ENCODE measurements at regions not wholly inside any gene's neighbourhood (a gene's known extent, or its start where the extent isn't known, plus 50 kb on each side); places are given as distances from the start of the nearest gene placed in this dataset.

DNA sequence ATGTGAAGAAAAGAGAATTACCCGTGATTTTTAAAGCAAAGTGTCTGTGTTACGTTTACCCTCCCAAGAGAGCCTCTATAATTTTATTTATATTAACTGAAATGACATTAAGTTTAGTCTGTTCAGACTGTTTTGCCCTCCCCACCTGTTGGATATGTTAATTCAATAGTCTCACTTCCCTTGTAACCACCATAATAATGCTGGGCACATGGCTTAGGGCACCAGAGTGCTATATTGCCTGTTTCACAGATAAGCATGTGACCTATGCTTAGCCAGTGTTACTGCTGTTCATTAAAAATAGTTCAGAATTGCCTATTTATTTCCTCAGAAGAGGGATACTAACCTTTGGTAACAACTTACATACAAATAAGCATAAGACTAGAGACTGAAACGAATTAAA lies 446.2 kb downstream of the FAT4 start:
- no peak overlapping the region for H3K27ac ChIP-seq
- TF ChIP-seq, protein P1, sequence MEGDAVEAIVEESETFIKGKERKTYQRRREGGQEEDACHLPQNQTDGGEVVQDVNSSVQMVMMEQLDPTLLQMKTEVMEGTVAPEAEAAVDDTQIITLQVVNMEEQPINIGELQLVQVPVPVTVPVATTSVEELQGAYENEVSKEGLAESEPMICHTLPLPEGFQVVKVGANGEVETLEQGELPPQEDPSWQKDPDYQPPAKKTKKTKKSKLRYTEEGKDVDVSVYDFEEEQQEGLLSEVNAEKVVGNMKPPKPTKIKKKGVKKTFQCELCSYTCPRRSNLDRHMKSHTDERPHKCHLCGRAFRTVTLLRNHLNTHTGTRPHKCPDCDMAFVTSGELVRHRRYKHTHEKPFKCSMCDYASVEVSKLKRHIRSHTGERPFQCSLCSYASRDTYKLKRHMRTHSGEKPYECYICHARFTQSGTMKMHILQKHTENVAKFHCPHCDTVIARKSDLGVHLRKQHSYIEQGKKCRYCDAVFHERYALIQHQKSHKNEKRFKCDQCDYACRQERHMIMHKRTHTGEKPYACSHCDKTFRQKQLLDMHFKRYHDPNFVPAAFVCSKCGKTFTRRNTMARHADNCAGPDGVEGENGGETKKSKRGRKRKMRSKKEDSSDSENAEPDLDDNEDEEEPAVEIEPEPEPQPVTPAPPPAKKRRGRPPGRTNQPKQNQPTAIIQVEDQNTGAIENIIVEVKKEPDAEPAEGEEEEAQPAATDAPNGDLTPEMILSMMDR (IDR thresholded peaks at IDR 0.05), result no peak
- no peak for TF ChIP-seq ZFX (IDR thresholded peaks at IDR 0.05; ENCODE audit: borderline replicate concordance)

DNA sequence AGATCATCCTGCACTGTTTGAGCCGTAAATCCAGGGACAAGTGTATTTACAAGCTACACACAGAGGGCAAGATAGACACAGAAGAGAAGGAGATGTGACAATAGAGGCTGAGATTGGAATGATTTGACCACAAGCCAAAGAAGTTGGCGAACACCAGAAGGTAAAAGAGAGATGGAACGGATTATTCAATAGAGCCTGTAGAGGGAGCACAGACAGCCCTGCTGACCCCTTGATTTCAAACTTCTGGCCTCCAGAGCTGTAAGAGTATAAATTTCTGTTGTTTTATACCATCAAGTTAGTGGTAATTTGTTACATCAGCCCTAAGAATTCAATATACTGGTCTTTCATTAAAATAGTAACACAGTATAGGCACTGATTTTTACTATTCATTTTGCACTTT lies 447.8 kb downstream of the FAT4 start:
- TF ChIP-seq, protein P1 (IDR thresholded peaks at IDR 0.05), result peak; percentile 22; the same call in 1 of the 2 replicates
- TF ChIP-seq ZFX (IDR thresholded peaks at IDR 0.05; ENCODE audit: borderline replicate concordance), result no peak
- no peak overlapping the region for H3K27ac ChIP-seq

DNA sequence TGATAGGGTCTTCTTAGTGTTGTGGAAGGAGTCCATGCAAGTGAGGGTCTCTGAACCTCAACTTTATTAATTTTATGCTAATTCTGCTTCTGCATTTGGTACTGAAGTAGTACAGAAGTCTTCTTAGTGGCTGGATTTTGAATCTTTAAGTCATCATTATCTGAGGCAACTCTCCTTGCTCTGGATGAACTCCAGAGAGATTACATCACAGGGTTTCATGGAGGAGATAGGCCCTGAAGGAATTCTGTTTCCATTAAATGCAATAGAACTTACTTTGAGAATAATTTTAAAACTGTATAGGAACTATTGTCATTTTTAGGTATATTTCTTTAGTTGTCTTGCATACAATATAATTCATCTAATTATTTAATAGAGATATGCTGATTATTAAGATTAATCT lies 451.2 kb downstream of the FAT4 start:
- no peak overlapping the region for H3K27ac ChIP-seq
- no peak for TF ChIP-seq ZFX (IDR thresholded peaks at IDR 0.05; ENCODE audit: borderline replicate concordance)
- TF ChIP-seq, protein P1 (IDR thresholded peaks at IDR 0.05), result no peak

DNA sequence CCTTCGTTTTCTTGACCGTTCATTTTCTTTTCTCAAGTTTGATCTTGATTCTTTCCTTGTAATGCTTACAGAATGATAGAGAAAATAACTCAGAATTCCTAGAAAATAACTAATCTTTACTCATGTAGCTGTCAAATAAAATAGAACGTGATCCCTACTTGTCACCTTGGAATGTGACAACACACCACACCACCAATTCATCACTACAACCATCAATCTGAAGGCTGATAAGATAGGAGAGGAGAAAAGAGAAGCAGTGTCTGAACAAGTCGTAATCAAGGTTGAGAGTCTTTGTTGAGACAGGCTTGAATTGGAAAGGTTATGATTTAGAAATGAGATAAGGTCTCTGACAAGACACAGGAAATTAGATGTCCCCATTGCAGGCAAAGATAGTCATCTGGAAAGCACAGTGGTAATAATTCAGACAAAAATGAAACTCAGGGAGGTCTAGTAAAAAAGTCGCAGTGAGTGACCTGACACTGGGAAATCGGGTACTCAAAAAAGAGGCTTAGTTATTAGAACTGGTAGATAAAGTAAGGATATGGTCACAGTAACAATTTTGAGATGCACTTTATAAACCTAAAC lies 456.2 kb downstream of the FAT4 start:
- TF ChIP-seq ZFX (IDR thresholded peaks at IDR 0.05; ENCODE audit: borderline replicate concordance), result no peak
- TF ChIP-seq, protein P1 (IDR thresholded peaks at IDR 0.05), result no peak
- H3K27ac ChIP-seq, result no peak overlapping the region

DNA sequence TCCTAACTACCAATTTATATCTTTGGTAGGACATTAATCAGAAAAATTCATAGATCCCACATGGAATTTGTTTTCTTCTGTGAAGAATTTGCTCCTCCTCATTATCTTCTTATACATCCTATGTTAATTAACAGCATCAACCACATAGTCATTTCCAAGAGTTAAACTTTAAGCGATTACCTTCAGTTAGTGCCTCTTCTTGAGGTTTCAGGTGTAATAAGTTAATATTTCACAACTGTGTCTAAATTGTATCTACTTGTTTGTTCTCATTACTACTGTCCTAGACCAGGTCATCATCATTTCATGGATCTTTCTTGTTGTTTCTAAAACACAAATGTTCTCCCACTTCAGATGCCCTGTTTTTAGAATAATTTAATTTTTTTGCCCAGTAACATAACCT lies 457.9 kb downstream of the FAT4 start:
- no peak for TF ChIP-seq ZFX (IDR thresholded peaks at IDR 0.05; ENCODE audit: borderline replicate concordance)
- TF ChIP-seq, protein P1 (IDR thresholded peaks at IDR 0.05), result no peak

DNA sequence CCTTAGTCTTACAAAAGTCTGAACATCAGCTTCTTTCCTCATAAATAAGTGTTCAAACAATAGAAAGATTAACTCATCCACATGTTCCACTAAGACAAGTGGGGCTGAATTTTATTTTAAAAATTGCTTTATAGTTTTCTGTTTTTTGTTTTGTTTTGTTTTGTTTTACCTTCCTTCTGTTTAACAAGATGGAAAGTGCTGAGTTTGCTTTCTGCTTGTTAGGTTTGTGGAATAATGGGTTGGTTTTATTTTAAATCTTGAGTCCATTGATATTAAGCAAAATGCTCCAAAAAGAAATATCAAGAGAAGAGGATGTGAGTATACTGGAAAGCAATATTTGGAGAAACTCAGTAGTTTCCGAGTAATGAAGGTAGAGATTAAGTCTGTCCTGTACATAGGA lies 458.7 kb downstream of the FAT4 start:
- TF ChIP-seq, protein P1 (IDR thresholded peaks at IDR 0.05), result no peak
- no peak for TF ChIP-seq ZFX (IDR thresholded peaks at IDR 0.05; ENCODE audit: borderline replicate concordance)

More for the DNA sequence above, 457.9 kb downstream of the FAT4 start:
- H3K27ac ChIP-seq, result no peak overlapping the region

DNA sequence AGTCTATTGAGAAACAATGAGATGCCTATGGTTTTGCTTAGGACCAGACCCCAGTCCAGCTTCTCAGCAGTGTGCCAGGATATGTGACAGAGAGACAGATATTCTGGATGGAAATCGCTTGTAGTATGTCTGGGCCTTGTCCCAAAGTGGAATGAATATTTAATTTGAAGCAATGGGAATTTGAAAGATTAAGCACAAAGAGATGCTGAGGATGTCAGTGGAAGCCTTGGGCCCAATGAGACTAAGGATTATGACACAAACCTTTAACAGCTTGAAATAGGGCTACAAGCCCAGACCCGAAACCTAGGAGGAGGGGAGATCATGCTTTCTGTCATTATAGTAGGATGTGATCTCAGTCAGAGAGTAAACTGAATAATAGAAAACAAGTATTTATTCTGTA lies 459.2 kb downstream of the FAT4 start:
- H3K27ac ChIP-seq, result no peak overlapping the region
- TF ChIP-seq, protein P1 (IDR thresholded peaks at IDR 0.05), result no peak

More for the DNA sequence above, 458.7 kb downstream of the FAT4 start:
- H3K27ac ChIP-seq, result no peak overlapping the region

All from 22Rv1 (cell line).